HG03460 (cell line): ENCODE measurements at regions not wholly inside any gene's neighbourhood (a gene's known extent, or its start where the extent isn't known, plus 50 kb on each side); places are given as distances from the start of the nearest gene placed in this dataset.
A peak's percentile ranks its signal among the peaks of the same experiment; 100 is the strongest.

Experiments
- ATAC-seq: cut with Tn5 transposase; IDR thresholded peaks from one replicate; pipeline ENCODE4 v1.9.1; 2021; ENCODE audit not compliant: unreplicated experiment

DNA sequence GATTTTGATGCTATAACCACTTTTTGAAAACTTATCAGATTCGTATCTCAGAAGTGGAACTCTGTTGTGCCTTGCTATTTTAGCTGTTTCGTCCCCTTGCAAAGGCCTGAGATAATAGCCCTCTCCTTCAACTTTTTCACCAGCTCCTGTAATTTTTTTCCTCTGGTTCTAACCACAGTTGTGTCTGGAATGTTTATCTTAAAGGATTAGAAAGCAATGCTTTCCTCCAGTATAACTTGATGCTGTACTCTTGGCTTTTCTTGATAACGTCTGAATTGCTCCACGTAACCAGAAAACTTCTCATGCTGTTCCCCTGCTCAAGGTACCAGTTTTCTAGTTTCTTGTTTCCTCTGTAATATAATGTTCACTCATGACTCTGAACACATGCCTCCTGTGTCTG lies 209.4 kb downstream of the DTWD2 start:
- ATAC-seq = no peak

- ATAC-seq = no peak
Measured at GRCh38 chr5:118777189-118777736, 211.1 kb downstream of the DTWD2 start.

DNA sequence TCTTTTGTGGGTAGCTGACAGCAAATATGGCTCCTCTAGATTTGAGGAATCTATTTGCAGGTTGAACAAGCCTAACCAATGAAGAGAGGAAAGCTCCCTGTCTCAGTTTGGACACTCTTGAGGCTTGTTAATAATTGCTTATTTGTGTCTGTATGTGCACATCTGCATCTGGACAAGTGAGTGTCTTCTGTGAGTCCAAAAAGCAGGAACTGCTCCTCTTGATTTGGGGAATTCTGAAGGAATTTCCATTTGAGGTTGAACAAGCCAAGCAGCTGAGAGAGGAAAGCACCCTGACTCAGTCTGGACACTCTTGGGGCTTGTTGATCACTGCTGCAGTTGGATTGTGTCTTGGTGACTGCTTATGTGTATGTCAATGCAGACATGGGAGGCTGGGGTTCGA lies 211.6 kb downstream of the DTWD2 start:
- peak; percentile 55 for ATAC-seq

DNA sequence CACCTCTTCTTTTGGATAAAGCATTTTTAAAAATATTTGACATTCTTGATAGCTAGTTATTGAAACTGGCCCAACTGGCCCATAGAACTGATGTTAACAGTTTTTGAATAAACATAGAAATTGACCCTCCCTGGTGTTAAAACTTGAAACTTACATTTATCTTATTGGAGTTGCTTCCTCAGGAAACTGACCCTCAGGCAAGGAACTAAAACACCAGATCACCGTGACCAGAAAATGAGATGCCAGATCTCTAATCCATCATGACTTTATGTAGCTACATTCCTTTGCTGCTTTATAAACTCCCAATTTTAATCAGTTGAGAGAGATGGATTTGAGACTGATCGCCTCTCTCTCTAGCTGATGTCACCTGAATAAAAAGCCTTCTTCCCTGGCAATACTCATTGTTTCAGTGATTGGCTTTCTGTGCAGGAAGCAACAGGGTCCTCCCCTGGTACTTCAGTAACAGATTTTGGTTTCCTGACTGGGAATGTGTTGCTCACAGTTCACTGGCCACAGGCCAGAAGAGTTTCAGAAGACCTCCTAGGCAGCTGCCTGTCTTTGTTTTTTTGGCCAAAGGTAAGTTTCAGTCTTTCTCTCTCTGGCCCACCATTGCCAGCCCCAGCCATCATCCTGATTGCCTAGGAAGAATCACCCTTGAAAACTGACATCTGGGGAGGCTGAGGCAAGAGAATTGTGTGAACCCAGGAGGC lies 212.4 kb downstream of the DTWD2 start:
- peak; percentile 58 for ATAC-seq

DNA sequence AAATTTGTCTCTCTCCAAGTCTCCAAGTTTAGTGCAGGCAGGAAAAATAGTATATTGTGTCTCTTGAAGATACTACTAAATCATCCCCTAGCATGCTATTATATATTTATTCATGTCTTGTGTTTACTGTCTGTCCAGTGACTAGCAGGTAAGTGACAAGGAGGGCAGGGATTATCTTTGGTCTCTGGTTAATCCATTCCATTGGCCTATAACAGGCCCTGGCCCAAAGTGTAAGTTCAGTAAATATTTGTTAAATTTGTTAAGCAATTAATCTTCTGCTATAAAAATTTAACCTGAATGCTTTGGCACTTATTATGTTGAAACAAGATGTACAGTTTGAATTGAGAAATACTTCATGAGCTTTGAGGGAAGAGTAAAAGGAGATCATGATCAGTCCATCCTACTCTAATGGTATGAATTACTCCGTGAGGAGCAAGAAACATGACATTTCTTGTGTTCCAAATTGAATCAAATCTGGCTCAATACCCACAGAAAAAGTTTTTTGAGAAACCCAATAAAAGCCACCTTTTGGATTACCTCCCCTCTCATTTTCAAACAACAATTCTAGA lies 219.7 kb downstream of the DTWD2 start:
- ATAC-seq = no peak

DNA sequence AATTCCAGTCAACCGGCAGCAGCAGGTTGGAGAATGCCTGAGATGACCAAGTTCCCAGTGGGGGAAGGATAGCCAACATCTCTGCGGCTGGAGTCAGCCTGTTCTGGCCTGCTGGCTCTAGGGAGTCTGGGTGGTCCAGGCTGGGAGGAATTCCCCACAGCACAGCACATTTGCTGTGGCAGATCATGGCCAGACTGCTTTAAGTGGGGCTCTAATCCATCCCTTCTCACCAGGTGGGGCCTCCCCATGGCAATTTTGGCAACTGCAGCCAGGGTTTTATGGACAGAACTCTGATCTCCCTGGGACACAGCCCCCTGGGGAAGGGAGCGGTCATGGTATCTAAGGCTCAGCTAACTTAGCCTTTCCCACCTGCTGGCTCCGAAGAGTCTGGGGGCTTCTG lies 226.1 kb downstream of the DTWD2 start:
- ATAC-seq = no peak

- ATAC-seq = no peak
Measured at GRCh38 chr5:118761814-118762213, 226.5 kb downstream of the DTWD2 start.

DNA sequence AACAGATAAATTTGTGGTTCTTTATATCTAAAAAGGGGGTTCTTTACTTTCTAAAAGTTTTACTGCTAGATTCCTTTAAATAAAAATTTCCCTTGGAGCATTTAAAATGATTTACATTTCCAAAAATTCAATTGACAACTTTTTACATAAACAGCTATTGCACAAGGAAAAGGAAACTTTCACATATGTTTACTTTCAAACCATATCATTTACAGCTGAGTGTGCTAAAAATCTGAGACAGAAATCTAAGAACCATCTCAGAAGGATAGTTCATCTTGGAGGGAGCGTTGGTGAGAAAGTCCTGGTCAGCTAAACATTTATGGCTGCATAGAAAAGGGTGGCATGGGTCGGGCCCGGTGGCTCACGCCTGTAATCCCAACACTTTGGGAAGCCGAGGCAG lies 235.4 kb downstream of the DTWD2 start:
- ATAC-seq = no peak

DNA sequence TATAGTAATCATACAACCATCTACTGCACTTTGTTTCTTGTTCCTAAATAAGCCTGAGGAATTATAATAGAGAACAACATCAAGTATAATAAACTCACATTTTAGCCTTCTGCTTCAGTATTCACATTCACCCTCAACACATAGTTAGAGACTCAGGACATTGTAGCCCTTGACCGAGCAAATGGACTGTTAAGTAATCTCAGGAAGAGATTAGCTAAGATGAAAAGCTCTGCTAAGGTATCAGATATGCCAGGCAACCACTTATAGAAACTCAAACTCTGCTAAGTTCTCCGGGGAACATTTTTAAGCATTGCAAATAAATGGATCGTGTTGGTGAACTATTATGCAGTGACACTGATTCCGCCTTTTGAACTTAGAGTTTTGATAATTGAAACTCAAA lies 252.0 kb downstream of the DTWD2 start:
- no peak for ATAC-seq

GRCh38 chr5:118733394-118733793 lies 255.0 kb downstream of the DTWD2 start:
- no peak for ATAC-seq

DNA sequence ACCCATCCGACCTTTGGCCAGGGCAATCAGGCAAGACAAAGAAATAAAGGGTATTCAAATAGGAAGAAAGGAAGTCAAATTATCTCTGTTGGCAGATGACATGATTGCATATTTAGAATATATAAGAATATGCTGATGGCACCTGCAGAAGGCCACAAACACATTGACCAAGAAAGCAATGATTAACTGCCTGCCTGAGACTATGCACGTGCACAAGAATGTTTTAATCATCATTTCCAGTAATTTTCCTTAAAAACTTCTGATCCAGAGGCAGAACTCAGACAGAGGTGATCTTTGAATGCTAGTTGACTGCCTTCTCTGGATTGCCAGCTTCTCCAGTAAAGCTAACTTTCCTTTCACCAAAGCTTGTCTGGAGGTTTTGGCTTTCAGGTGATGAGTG lies 260.2 kb downstream of the DTWD2 start:
- no peak for ATAC-seq

- ATAC-seq = no peak
Measured at GRCh38 chr5:118726891-118727290, 261.5 kb downstream of the DTWD2 start.

GRCh38 chr5:118723021-118723338 lies 265.4 kb downstream of the DTWD2 start:
- ATAC-seq = peak; percentile 73

DNA sequence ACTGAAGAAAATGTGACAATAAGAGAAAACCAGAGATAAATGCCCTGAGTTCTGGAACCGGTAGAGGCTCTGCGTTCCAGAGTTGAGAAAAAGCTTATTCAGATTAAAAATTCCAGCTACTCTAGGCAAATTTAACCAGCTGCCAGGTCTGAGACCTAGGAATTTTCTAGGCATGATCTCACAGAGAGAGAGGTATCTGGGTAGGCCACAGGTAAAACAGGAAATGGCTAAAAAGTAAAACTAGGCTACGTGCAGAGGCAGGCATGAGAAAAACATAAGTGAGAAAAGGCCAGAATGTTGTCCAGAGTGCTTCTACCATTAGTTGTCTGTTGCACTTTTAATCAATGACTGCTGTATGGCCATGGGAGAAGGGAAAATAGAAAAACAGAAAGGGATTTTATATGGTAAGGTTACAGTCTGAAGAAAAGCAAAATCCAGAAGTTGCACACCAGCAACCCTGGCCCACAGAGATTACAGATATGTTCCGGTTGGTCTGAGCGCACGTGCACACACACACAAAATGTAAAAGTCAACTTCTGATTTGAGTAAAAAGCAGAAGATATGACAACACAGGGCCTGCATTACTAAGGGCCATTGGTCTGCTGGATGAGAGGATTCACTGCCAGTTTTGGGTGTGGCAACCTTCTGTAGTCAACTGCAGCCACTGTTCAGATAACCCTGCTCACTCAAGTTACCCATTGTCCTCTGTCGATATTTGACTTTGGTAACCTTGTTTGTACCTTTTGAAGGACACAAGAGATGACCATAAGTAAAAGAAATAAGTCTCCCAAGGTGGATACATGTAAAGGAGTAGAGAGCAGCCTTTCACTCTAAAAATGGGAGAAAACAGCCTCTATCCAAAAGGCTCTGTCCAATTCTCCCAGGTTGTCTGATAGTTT lies 266.0 kb downstream of the DTWD2 start:
- ATAC-seq = peak; percentile 49

GRCh38 chr5:118711727-118712126 lies 276.6 kb downstream of the DTWD2 start:
- ATAC-seq = no peak

- ATAC-seq = no peak
Measured at GRCh38 chr5:118705959-118706667, 282.2 kb downstream of the DTWD2 start.

GRCh38 chr5:118703241-118703640 lies 285.1 kb downstream of the DTWD2 start:
- no peak for ATAC-seq

- ATAC-seq = no peak
Measured at GRCh38 chr5:118701791-118702190, 286.6 kb downstream of the DTWD2 start.

DNA sequence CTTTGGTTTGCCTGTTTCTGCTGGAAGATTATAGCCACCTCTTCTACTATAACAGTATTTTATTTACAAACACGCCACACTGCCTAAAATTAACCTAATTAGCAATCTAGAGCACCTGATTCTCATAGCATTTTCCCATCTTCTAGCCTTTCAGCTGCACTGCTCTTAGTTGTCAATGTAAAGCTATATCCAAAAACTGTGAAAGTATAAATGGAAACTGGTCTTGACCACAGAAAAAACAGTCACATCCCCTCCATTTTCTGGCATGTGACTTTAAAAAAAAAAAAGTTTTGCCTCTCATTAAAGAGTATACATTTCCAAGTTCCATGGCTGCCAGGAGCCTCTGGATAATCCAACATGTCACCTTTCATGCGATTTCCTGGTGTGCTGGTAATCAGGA lies 287.8 kb downstream of the DTWD2 start:
- ATAC-seq = no peak

GRCh38 chr5:118698774-118699173 lies 289.6 kb downstream of the DTWD2 start:
- no peak for ATAC-seq

- ATAC-seq = no peak
Measured at GRCh38 chr5:118696076-118696475, 292.3 kb downstream of the DTWD2 start.
